SK-N-SH treated with all-trans-retinoic acid at 6 μM for 48 hours (cell line): ENCODE measurements at regions not wholly inside any gene's neighbourhood (a gene's known extent, or its start where the extent isn't known, plus 50 kb on each side); places are given as distances from the start of the nearest gene placed in this dataset.

ENCODE experiments used
- ARNTL ChIP-seq: fragments of 450-650 bp; formaldehyde crosslinking; IDR thresholded peaks from 2 replicates; pipeline ENCODE4 v1.5.0; 2020; ENCODE audit warnings: low read depth, mild to moderate bottlenecking, moderate library complexity, borderline replicate concordance
- BACH2 ChIP-seq: fragments of 250-450 bp; sonication (Bioruptor Pico); IDR thresholded peaks from 2 replicates; pipeline ENCODE4 v1.9.0; 2021; ENCODE audit warnings: mild to moderate bottlenecking, borderline replicate concordance
- CREB5 ChIP-seq: fragments of 250-450 bp; sonication (Bioruptor Pico); IDR thresholded peaks from 2 replicates; pipeline ENCODE4 v1.5.1; 2020; ENCODE audit warnings: low read depth, mild to moderate bottlenecking, moderate library complexity
- CSDC2 ChIP-seq: fragments of 250-450 bp; sonication (Bioruptor Pico); IDR thresholded peaks from 2 replicates; pipeline ENCODE4 v1.5.0; 2020; ENCODE audit warnings: mild to moderate bottlenecking, moderate library complexity
- GLIS3 ChIP-seq: fragments of 250-450 bp; sonication (Bioruptor Pico); IDR thresholded peaks from 2 replicates; pipeline ENCODE4 v1.5.0; 2020; ENCODE audit warnings: mild to moderate bottlenecking, moderate library complexity
- RARB ChIP-seq: fragments of 250-450 bp; sonication (Bioruptor Pico); IDR thresholded peaks from 2 replicates; pipeline ENCODE4 v1.8.0; 2021; ENCODE audit warnings: mild to moderate bottlenecking, moderate library complexity
- ZFP3 ChIP-seq: fragments of 250-450 bp; sonication (Bioruptor Pico); IDR thresholded peaks from 2 replicates; pipeline ENCODE4 v1.5.0; 2020; ENCODE audit warnings: mild to moderate bottlenecking, moderate library complexity
- ZNF565 ChIP-seq: fragments of 450-650 bp; formaldehyde crosslinking; conservative IDR thresholded peaks from 2 replicates; pipeline ENCODE4 v1.5.0; 2020; ENCODE audit warnings: low read depth, mild to moderate bottlenecking, moderate library complexity
- ZNF70 ChIP-seq: fragments of 450-650 bp; formaldehyde crosslinking; IDR thresholded peaks from 2 replicates; pipeline ENCODE4 v1.5.0; 2020; ENCODE audit warnings: mild to moderate bottlenecking, moderate library complexity
- ZNF8 ChIP-seq: fragments of 450-650 bp; formaldehyde crosslinking; IDR thresholded peaks from 2 replicates; pipeline ENCODE4 v1.5.0; 2020; ENCODE audit warnings: mild to moderate bottlenecking, moderate library complexity
- TF ChIP-seq, protein P1 (sequence below): fragments of 250-450 bp; sonication (Bioruptor Pico); IDR thresholded peaks from 2 replicates; pipeline ENCODE4 v1.5.1; 2021; ENCODE audit warnings: mild to moderate bottlenecking, moderate library complexity
- TF ChIP-seq, protein P2 (sequence below): fragments of 250-450 bp; sonication (Bioruptor Pico); IDR thresholded peaks from 2 replicates; pipeline ENCODE4 v1.8.0; 2020; ENCODE audit warnings: mild to moderate bottlenecking, moderate library complexity, borderline replicate concordance

DNA sequence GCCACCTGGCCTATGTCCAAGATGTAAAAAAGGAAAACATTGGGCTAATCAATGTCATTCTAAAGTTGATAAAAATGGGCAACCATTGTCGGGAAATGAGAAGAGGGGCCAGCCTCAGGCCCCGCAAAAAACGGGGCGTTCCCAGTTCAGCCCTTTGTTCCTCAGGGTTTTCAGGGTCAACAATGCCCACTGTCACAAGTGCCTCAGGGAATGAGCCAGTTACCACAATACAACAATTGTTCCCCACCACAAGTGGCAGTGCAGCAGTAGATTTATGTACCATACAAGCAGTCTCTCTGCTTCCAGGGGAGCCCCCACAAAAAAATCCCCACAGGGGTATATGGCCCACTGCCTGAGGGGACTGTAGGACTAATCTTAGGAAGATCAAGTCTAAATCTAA, 112.5 kb downstream of the ZNF486 start:
- TF ChIP-seq GLIS3 (no peak), BACH2 (CRISPR knock-in tag) (no peak), CREB5 (CRISPR knock-in tag) (no peak), ZNF70 (CRISPR knock-in tag) (no peak), RARB (CRISPR knock-in tag) (no peak), CSDC2 (no peak), ZNF8 (CRISPR knock-in tag) (no peak), ZNF565 (CRISPR knock-in tag) (no peak), ARNTL (CRISPR knock-in tag) (no peak), ZFP3 (CRISPR knock-in tag) (no peak)
- TF ChIP-seq, protein P1, sequence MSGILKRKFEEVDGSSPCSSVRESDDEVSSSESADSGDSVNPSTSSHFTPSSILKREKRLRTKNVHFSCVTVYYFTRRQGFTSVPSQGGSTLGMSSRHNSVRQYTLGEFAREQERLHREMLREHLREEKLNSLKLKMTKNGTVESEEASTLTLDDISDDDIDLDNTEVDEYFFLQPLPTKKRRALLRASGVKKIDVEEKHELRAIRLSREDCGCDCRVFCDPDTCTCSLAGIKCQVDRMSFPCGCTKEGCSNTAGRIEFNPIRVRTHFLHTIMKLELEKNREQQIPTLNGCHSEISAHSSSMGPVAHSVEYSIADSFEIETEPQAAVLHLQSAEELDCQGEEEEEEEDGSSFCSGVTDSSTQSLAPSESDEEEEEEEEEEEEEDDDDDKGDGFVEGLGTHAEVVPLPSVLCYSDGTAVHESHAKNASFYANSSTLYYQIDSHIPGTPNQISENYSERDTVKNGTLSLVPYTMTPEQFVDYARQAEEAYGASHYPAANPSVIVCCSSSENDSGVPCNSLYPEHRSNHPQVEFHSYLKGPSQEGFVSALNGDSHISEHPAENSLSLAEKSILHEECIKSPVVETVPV (CRISPR knock-in tag) = no peak
- TF ChIP-seq, protein P2, sequence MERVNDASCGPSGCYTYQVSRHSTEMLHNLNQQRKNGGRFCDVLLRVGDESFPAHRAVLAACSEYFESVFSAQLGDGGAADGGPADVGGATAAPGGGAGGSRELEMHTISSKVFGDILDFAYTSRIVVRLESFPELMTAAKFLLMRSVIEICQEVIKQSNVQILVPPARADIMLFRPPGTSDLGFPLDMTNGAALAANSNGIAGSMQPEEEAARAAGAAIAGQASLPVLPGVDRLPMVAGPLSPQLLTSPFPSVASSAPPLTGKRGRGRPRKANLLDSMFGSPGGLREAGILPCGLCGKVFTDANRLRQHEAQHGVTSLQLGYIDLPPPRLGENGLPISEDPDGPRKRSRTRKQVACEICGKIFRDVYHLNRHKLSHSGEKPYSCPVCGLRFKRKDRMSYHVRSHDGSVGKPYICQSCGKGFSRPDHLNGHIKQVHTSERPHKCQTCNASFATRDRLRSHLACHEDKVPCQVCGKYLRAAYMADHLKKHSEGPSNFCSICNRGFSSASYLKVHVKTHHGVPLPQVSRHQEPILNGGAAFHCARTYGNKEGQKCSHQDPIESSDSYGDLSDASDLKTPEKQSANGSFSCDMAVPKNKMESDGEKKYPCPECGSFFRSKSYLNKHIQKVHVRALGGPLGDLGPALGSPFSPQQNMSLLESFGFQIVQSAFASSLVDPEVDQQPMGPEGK (CRISPR knock-in tag) = no peak
